ENCODE measurements at regions not wholly inside any gene's neighbourhood (a gene's known extent, or its start where the extent isn't known, plus 50 kb on each side); places are given as distances from the start of the nearest gene placed in this dataset.
"Not testable (repeated sequence)": the region's sequence is repeated elsewhere in the genome, so short reads cannot be mapped to it uniquely, and the experiment has no call there.

- Histone ChIP-seq H3K27me3 (peaks cover 0 to 5% (median 0%) of the 10 kb centered on the region in 4 donors), H3K9me3 (no peaks in the 10 kb centered on the region), H3K36me3 (no peaks in the 10 kb centered on the region), H3K4me1 (no peaks in the 10 kb centered on the region), H3K4me3 (no peak overlapping the region), H3K27ac (replicated peaks in 1 of 4) (no peak overlapping the region)
- TF ChIP-seq POLR2AphosphoS5 (IDR thresholded peaks at IDR 0.05) (no peak), CTCF (IDR thresholded peaks at IDR 0.05) (no peak), POLR2A (IDR thresholded peaks at IDR 0.05; ENCODE audit: low read depth) (no peak), EP300 (IDR thresholded peaks at IDR 0.05) (no peak)
- DNase-seq (ENCODE audit: extremely low spot score): no peak
- WGBS: 91% methylated on average over 3 of the region's 3 CpGs
- intact Hi-C loops (cut with DNase I): no loop called here
Measured at GRCh38 chr3:170801597-170801996, 68.4 kb downstream of the RPL22L1 start.

GRCh38 chr3:170800275-170800674 is 69.7 kb downstream of the RPL22L1 start:
- DNase-seq (ENCODE audit: extremely low spot score); H3K27me3 ChIP-seq; H3K4me3 ChIP-seq; intact Hi-C loops (cut with DNase I); H3K9me3 ChIP-seq; H3K4me1 ChIP-seq; H3K27ac ChIP-seq (replicated peaks in 1 of 4); H3K36me3 ChIP-seq: not testable (repeated sequence)
- WGBS: 79% methylated on average over 4 of the region's 4 CpGs

- WGBS: 86% methylated on average over 2 of the region's 2 CpGs
Measured at GRCh38 chr3:170799009-170799408, 71.0 kb downstream of the RPL22L1 start.

GRCh38 chr3:170797685-170798084 is 72.3 kb downstream of the RPL22L1 start:
- DNase-seq (ENCODE audit: extremely low spot score): no peak
- intact Hi-C loops (cut with DNase I): no loop called here
- Histone ChIP-seq H3K27ac (replicated peaks in 1 of 4) (no peak overlapping the region), H3K36me3 (no peaks in the 10 kb centered on the region), H3K4me3 (no peak overlapping the region), H3K4me1 (no peaks in the 10 kb centered on the region), H3K27me3 (peaks cover 0 to under 1% (median 0%) of the 10 kb centered on the region in 4 donors), H3K9me3 (peaks cover 0 to 6% (median 0%) of the 10 kb centered on the region in 4 donors)
- TF ChIP-seq POLR2A (IDR thresholded peaks at IDR 0.05; ENCODE audit: low read depth) (no peak), CTCF (IDR thresholded peaks at IDR 0.05) (no peak), POLR2AphosphoS5 (IDR thresholded peaks at IDR 0.05) (no peak), EP300 (IDR thresholded peaks at IDR 0.05) (no peak)
- 79% methylated on average over 5 of the region's 5 CpGs for WGBS

More at GRCh38 chr3:170799009-170799408, 71.0 kb downstream of the RPL22L1 start:
- DNase-seq (ENCODE audit: extremely low spot score): no peak
- H3K27ac ChIP-seq (replicated peaks in 1 of 4): no peak overlapping the region
- H3K9me3 ChIP-seq: peaks cover 0 to 6% (median 0%) of the 10 kb centered on the region in 4 donors
- TF ChIP-seq POLR2AphosphoS5 (IDR thresholded peaks at IDR 0.05): no peak
- TF ChIP-seq POLR2A (IDR thresholded peaks at IDR 0.05; ENCODE audit: low read depth): no peak
- no peak for TF ChIP-seq EP300 (IDR thresholded peaks at IDR 0.05)
- TF ChIP-seq CTCF (IDR thresholded peaks at IDR 0.05): no peak
- H3K36me3 ChIP-seq: no peaks in the 10 kb centered on the region
- peaks cover 0 to 5% (median 0%) of the 10 kb centered on the region in 4 donors for H3K27me3 ChIP-seq
- H3K4me1 ChIP-seq: no peaks in the 10 kb centered on the region
- intact Hi-C loops (cut with DNase I): no loop called here
- no peak overlapping the region for H3K4me3 ChIP-seq

GRCh38 chr3:170792471-170792870 is 77.5 kb downstream of the RPL22L1 start:
- WGBS: 81% methylated on average over 1 of the region's 1 CpG
- H3K27ac ChIP-seq (replicated peaks in 1 of 4): no peak overlapping the region
- H3K27me3 ChIP-seq: no peaks in the 10 kb centered on the region
- peaks cover 0 to 6% (median 0%) of the 10 kb centered on the region in 4 donors for H3K9me3 ChIP-seq
- H3K36me3 ChIP-seq: no peaks in the 10 kb centered on the region
- TF ChIP-seq EP300 (IDR thresholded peaks at IDR 0.05) (no peak), POLR2A (IDR thresholded peaks at IDR 0.05; ENCODE audit: low read depth) (no peak), POLR2AphosphoS5 (IDR thresholded peaks at IDR 0.05) (no peak)
- H3K4me1 ChIP-seq: no peaks in the 10 kb centered on the region
- intact Hi-C loops (cut with DNase I): no loop called here
- H3K4me3 ChIP-seq: no peak overlapping the region
- no peak for DNase-seq (ENCODE audit: extremely low spot score)

GRCh38 chr3:170790647-170791046 is 79.3 kb downstream of the RPL22L1 start:
- no peak overlapping the region for H3K4me3 ChIP-seq
- no peaks in the 10 kb centered on the region for H3K4me1 ChIP-seq
- intact Hi-C loops (cut with DNase I): no loop called here
- 67% methylated on average over 1 of the region's 1 CpG for WGBS
- H3K27ac ChIP-seq (replicated peaks in 1 of 4): no peak overlapping the region
- H3K36me3 ChIP-seq: no peaks in the 10 kb centered on the region
- DNase-seq (ENCODE audit: extremely low spot score): no peak
- peaks cover 0 to 6% (median 0%) of the 10 kb centered on the region in 4 donors for H3K9me3 ChIP-seq
- TF ChIP-seq POLR2AphosphoS5 (IDR thresholded peaks at IDR 0.05) (no peak), EP300 (IDR thresholded peaks at IDR 0.05) (no peak), POLR2A (IDR thresholded peaks at IDR 0.05; ENCODE audit: low read depth) (no peak)
- no peaks in the 10 kb centered on the region for H3K27me3 ChIP-seq

All from esophagus muscularis mucosa (tissue), 4 donors.